ENCODE measurements at regions not wholly inside any gene's neighbourhood (a gene's known extent, or its start where the extent isn't known, plus 50 kb on each side); places are given as distances from the start of the nearest gene placed in this dataset.

DNA sequence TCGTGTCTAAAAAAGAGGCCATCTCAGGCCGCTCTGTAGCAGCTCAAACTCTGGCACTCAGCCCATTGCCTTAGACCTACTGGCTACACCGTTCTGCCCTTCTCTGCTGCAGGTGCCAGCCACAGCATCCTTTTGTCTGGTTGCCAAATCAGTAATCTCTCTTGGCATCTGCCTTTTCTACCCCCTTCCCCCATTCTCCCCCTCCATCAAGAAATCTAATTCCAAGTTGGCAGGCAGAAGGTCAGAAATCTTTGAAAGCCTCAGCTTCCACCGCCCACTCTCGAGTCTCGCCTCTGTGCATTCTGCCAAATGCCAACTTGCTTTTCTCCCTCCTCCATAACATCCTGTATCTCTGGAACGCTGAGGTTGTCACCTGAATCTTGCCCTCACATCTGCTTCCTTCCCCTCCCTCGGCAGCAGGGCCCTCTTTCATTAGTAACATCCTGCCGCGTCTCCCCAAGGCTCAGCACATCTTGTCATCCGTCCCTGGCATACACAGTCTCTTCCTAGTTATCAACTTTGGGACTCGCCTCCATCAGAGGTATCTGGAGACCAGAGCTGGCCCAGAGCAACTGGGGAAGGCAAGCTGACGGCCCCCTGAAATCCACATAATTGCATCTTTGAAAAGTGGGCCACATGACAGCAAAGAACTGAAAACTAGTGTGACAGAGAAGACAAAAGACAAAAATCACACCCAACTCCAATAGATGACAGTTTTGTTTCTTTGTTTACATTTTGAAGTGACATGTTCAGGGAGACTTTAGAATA, 312.0 kb upstream of the CCDC54 start:
- TF ChIP-seq CTCF (IDR thresholded peaks at IDR 0.05), result no peak
- no peak for TF ChIP-seq POLR2A (IDR thresholded peaks at IDR 0.05)
